Common myeloid progenitor, CD34-positive (primary cell): ENCODE measurements at regions not wholly inside any gene's neighbourhood (a gene's known extent, or its start where the extent isn't known, plus 50 kb on each side); places are given as distances from the start of the nearest gene placed in this dataset.

Source experiments
- CTCF ChIA-PET: fragments of 350-600 bp; sonication (Branson Sonifier 250); formaldehyde crosslinking; loops from one replicate; lab custom pipeline; 2021; ENCODE audit warnings: antibody characterized with exemption; lab: Charles Lee
- POLR2A ChIA-PET: fragments of 350-600 bp; sonication (Branson Sonifier 250); formaldehyde crosslinking; loops from one replicate; lab custom pipeline; 2021; ENCODE audit warnings: antibody characterized with exemption; lab: Charles Lee
- DNase-seq, 3 donors: peaks; one replicate each; pipeline versions ENCODE4 v3.0.0 to v3.0.0-alpha.2; 2013
- H3K27ac ChIP-seq, 2 experiments: 1 replicate in 1 of 2; 2 replicates in 1 of 2; pipeline ENCODE4 v1.7.0; 2013; ENCODE audit warnings: inconsistent platforms in 2 of 2, low read length in 2 of 2, mild to moderate bottlenecking in 2 of 2, low read depth in 1 of 2, moderate library complexity in 1 of 2; ENCODE audit not compliant: severe bottlenecking in 2 of 2, insufficient read depth in 1 of 2, poor library complexity in 1 of 2
- H3K27me3 ChIP-seq, 5 experiments: replicated peaks in 2 of 5; 1 replicate in 3 of 5; 2 replicates in 2 of 5; pipeline versions ENCODE4 v1.6.1 to v1.7.0; 2013; ENCODE audit warnings: low read length in 4 of 5, mild to moderate bottlenecking in 2 of 5, moderate library complexity in 2 of 5, inconsistent platforms in 1 of 5; ENCODE audit not compliant: insufficient read depth in 5 of 5, control insufficient read depth in 4 of 5
- H3K36me3 ChIP-seq, 4 experiments: 1 replicate in 2 of 4; 2 replicates in 2 of 4; pipeline versions ENCODE4 v1.6.1 to v1.7.0; 2013; ENCODE audit warnings: low read length in 3 of 4, control low read depth in 1 of 4, mild to moderate bottlenecking in 1 of 4; ENCODE audit not compliant: control insufficient read depth in 4 of 4, insufficient read depth in 4 of 4
- H3K4me1 ChIP-seq, 4 experiments: 1 replicate in 3 of 4; 2 replicates in 1 of 4; pipeline versions ENCODE4 v1.6.1 to v1.7.1; 2013; ENCODE audit warnings: low read length in 3 of 4, mild to moderate bottlenecking in 3 of 4, control low read depth in 1 of 4, inconsistent platforms in 1 of 4, moderate library complexity in 1 of 4; ENCODE audit not compliant: control insufficient read depth in 4 of 4, insufficient read depth in 4 of 4; ENCODE audit errors: control extremely low read depth in 1 of 4
- H3K4me3 ChIP-seq, 7 experiments: 1 replicate in 4 of 7; 2 replicates in 3 of 7; pipeline versions ENCODE4 v1.5.1 to v1.7.0; 2013; ENCODE audit warnings: mild to moderate bottlenecking in 7 of 7, low read length in 6 of 7, moderate library complexity in 6 of 7, inconsistent platforms in 2 of 7, low read depth in 2 of 7, control low read depth in 1 of 7; ENCODE audit not compliant: insufficient read depth in 4 of 7, control insufficient read depth in 1 of 7; ENCODE audit errors: extremely low read depth in 1 of 7
- H3K9me3 ChIP-seq, 5 experiments: 1 replicate in 4 of 5; 2 replicates in 1 of 5; pipeline versions ENCODE4 v1.6.1 to v1.7.1; 2013; ENCODE audit warnings: low read length in 4 of 5, mild to moderate bottlenecking in 2 of 5, inconsistent platforms in 1 of 5, low read depth in 1 of 5, moderate library complexity in 1 of 5; ENCODE audit not compliant: control insufficient read depth in 4 of 5, insufficient read depth in 2 of 5; ENCODE audit errors: control extremely low read depth in 1 of 5
- WGBS: methylation state at CpG from one replicate; pipeline ENCODE4 v1.1.5; 2013; ENCODE audit not compliant: insufficient coverage; 5-methylcytosine and 5-hydroxymethylcytosine counted together

DNA sequence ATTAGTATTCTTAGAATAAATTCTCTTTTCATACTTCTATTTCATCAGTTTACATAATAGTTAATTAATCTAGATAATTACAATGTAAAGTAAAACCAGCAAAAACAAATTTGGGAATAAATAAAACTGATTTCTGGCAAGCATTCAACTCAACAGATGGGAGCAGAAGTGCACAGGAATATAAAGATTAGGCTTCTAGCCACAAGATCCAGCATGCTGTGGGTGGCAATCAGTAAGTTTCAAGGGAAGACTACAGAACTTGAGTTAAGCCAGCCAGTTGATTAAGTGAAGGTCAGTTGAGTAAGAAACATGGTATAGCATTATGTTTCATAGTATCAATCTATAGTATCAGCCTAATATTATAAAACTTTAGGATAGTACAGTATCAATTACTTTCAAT is 324.2 kb upstream of the AADAT start:
- H3K9me3 ChIP-seq: peaks cover 0 to 2% (median 0%) of the 10 kb centered on the region in 5 experiments
- H3K4me1 ChIP-seq: no peaks in the 10 kb centered on the region
- ChIA-PET POLR2A (no interaction called here), CTCF (no interaction called here)
- H3K36me3 ChIP-seq: no peaks in the 10 kb centered on the region
- no peak overlapping the region for H3K4me3 ChIP-seq
- no peak overlapping the region for H3K27ac ChIP-seq
- no peaks in the 10 kb centered on the region for H3K27me3 ChIP-seq
- no peak for DNase-seq

DNA sequence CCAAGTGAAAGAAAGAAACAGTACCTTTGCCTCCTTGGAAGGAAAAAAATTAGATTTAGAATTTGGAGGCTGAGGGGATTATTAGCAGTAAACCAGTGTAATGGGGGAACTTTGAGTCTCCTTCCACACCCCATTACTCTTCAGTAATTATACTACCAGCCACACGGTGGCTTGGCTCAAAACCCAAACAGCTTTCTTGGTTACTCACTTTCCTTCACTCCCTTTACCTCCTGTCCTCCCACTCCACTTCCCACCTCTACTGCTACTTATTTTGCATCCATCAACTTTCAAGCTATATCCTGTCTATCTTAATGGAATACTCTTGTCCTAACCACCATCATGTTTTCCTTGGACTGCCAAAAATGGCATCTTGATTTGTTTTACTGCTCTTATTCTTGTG is 310.6 kb upstream of the AADAT start:
- ChIA-PET POLR2A (no interaction called here), CTCF (no interaction called here)

DNA sequence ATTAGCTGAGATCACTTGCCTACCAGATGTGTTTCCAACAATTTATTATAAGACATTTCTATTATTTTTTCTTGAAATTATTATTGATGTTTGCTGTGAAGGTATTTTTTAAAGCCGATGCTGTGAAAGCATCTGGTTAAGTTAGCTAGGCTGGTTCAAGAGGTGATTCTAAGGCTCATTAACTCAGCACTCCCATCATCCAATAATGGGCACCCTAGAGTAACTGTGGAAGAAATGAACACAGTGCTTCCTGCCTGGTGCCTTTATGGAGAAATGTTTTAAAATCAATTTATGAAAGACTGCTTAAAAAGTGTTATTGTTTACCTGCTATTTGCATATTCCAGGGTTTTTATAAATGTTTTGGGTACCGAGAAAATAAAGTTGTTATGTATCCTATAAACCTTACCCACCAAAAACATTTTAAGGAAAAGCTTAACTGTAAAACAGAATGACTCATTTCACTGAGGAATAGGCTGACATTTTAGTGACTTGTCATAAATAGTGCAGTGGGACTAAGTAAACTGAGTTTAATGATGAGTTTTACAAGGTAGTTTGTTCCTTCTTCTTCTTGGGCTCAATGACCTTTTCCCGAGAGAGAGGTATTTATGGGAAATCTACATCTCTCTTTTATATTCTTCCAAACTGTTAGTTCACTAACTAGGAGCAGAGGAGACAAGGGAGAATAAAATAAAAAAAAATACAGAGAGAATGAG is 310.0 kb upstream of the AADAT start:
- no peak overlapping the region for H3K27ac ChIP-seq
- no peaks in the 10 kb centered on the region for H3K27me3 ChIP-seq
- no CpG with 5 or more reads among the region's 3 CpGs for WGBS
- CTCF ChIA-PET: no interaction called here
- POLR2A ChIA-PET: no interaction called here
- no peaks in the 10 kb centered on the region for H3K36me3 ChIP-seq
- no peak for DNase-seq
- no peaks in the 10 kb centered on the region for H3K4me1 ChIP-seq
- no peaks in the 10 kb centered on the region for H3K9me3 ChIP-seq
- no peak overlapping the region for H3K4me3 ChIP-seq

More for the DNA sequence above, 310.6 kb upstream of the AADAT start:
- H3K27ac ChIP-seq: no peak overlapping the region
- no CpG with 5 or more reads among the region's 1 CpG for WGBS
- H3K36me3 ChIP-seq: no peaks in the 10 kb centered on the region
- no peaks in the 10 kb centered on the region for H3K9me3 ChIP-seq
- H3K4me1 ChIP-seq: no peaks in the 10 kb centered on the region
- H3K4me3 ChIP-seq: no peak overlapping the region
- no peaks in the 10 kb centered on the region for H3K27me3 ChIP-seq
- no peak for DNase-seq

DNA sequence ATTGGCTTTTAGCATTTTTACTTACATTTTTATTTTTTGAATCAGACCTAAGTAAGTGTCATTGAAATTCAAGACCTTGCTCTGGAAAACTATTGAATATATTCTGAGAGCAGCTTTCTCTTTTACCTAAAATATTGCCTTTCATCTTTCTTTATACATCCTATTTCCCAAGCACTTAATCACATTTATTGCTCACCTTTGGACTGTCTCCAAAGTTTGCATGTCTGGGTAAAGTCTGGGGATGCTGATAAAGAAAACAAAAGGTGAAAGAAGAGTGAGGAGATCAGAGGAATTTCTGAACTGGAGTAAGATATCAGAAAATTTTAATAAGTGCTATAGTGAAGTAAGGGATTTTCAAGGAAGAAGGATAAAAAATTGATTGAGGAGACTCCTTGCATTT is 308.5 kb upstream of the AADAT start:
- ChIA-PET POLR2A (no interaction called here), CTCF (no interaction called here)
- Histone ChIP-seq H3K4me3 (no peak overlapping the region), H3K27ac (no peak overlapping the region), H3K4me1 (no peaks in the 10 kb centered on the region), H3K9me3 (no peaks in the 10 kb centered on the region), H3K36me3 (no peaks in the 10 kb centered on the region), H3K27me3 (no peaks in the 10 kb centered on the region)
- DNase-seq: no peak

DNA sequence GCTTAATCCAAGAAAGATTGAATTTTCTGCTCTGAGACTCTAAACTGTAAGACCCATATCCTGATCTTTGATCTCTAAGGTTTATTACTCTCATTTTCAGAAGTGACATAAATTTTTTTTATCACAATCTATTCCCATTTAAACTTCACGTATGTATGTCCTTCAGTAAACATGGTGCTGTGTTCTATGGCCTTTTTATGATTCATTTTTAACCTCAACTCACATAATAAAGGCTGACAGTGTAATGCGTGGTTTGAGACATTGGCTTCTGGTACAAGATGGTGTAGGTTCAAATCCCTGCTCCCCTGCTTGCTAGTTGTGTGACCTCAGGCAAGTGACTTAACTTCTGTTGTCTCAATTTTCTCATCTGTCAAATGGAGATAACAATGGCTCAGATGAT is 306.0 kb upstream of the AADAT start:
- POLR2A ChIA-PET: interaction anchor here (0.5 kb wide), 1 partner anchor 45 kb away, joined by 3 read pairs; no protein-coding TSS in a partner anchor
- H3K36me3 ChIP-seq: no peaks in the 10 kb centered on the region
- WGBS: 100% methylated on average over 1 of the region's 2 CpGs

DNA sequence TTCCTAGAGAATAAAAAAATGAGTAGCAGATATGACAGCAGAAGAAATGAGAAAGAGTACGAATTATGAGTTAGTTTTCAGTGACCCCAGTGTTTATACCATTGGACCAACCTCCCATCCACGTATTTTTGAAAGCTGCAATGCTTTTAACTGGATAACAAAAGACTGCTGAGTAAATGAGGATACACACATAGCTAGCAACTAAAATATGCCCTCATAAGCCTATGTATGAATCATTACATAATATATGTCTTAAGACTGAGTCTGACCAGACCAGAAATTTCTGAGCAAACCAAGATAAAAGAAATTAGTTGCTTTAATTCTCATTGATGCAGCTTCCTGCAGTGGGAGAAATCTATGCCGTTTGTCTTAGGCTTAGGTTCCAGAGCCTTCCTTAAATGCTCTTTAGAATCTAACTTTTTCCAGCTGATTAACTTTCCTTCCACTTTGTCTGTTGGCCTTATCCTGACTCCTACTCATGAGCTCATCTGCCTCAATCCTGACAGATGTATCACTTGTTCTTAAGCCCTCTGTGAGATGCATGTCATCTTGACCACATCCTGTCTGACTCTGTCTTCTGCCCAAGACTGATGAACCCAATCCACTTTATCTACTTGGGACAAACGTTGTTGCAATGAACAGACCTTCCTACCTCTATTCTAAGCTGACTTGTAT is 301.4 kb upstream of the AADAT start:
- CTCF ChIA-PET: no interaction called here
- Histone ChIP-seq H3K4me1 (no peaks in the 10 kb centered on the region), H3K27ac (no peak overlapping the region), H3K36me3 (no peaks in the 10 kb centered on the region), H3K9me3 (no peaks in the 10 kb centered on the region), H3K4me3 (no peak overlapping the region), H3K27me3 (no peaks in the 10 kb centered on the region)
- no peak for DNase-seq
- POLR2A ChIA-PET: no interaction called here
- 83% methylated on average over 3 of the region's 4 CpGs for WGBS

More for the DNA sequence above, 306.0 kb upstream of the AADAT start:
- Histone ChIP-seq H3K4me3 (no peak overlapping the region), H3K4me1 (no peaks in the 10 kb centered on the region), H3K27ac (no peak overlapping the region), H3K9me3 (no peaks in the 10 kb centered on the region), H3K27me3 (no peaks in the 10 kb centered on the region)
- CTCF ChIA-PET: no interaction called here
- DNase-seq: no peak

DNA sequence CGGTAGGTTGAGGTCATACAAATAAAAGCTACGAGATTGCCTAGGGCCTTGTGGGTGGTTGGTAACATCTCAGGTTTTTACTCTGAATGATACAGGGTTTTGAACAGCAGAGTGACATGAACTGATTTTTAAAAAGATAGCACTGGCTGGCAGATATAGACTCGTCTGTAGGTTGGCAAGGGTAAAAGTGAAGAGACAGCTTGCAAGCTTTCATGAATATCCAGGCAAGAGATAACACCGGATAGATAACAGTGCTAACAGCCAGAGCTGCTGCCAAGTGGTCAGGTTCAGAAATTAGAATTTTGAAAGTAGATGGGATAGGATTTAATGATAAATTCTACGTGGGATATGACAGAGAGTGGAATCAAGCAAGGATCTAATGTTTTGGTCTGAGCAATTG is 299.7 kb upstream of the AADAT start:
- H3K36me3 ChIP-seq: no peaks in the 10 kb centered on the region
- DNase-seq: no peak
- no peak overlapping the region for H3K4me3 ChIP-seq
- peaks cover 0 to 3% (median 0%) of the 10 kb centered on the region in 5 experiments for H3K9me3 ChIP-seq
- no peak overlapping the region for H3K27ac ChIP-seq
- no peaks in the 10 kb centered on the region for H3K4me1 ChIP-seq
- POLR2A ChIA-PET: no interaction called here
- CTCF ChIA-PET: interaction anchor here (1.8 kb wide), 1 partner anchor 15 kb away, joined by 4 read pairs; no protein-coding TSS in a partner anchor
- no peaks in the 10 kb centered on the region for H3K27me3 ChIP-seq
- WGBS: 52% methylated on average over 5 of the region's 5 CpGs
